ENCODE measurements at regions not wholly inside any gene's neighbourhood (a gene's known extent, or its start where the extent isn't known, plus 50 kb on each side); places are given as distances from the start of the nearest gene placed in this dataset.

DNA sequence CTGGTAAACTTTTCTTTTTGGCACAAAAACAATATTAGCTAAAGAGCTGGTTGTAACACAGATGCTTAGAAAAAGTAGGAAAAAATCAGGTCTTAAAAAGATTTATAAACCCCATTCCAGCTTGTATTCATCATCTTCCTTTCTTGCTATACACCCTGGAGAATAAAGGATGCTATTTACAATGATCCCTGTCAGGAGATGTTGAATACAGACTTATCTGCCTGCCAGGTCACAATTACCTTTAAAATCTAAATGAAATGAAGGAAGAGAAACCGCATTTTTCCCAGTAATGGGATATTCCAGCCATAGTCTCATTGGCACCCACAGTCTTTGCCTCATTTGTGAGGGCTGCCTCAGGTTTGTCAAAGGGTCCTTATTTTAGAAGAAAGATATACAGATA, 394.1 kb upstream of the WWC1 start:
- H3K9me3 ChIP-seq (ENCODE audit: control insufficient read depth, insufficient read depth, low read length), result no peaks in the 10 kb centered on the region
- TF ChIP-seq CTCF (IDR thresholded peaks at IDR 0.05), result no peak
- Mint-ChIP-seq H3K9me3 (peaks cover 0 to 15% of the 10 kb centered on the region in 2 donors), H3K27me3 (ENCODE audit: low read depth in 2 of 2) (no peaks in the 10 kb centered on the region), H3K36me3 (no peaks in the 10 kb centered on the region), H3K4me1 (no peaks in the 10 kb centered on the region), H3K4me3 (no peak overlapping the region), H3K27ac (no peak overlapping the region)
- no peaks in the 10 kb centered on the region for H3K27me3 ChIP-seq (ENCODE audit: control insufficient read depth, insufficient read depth, low read length)
- intact Hi-C loops (cut with micrococcal nuclease), result no loop called here
- H3K27ac ChIP-seq (ENCODE audit: low read length), result no peak overlapping the region
- DNase-seq (no peak), ATAC-seq (no peak)
- no peaks in the 10 kb centered on the region for H3K36me3 ChIP-seq (ENCODE audit: control insufficient read depth, insufficient read depth, low read length)
- H3K4me1 ChIP-seq (ENCODE audit: control insufficient read depth, insufficient read depth, low read length), result no peaks in the 10 kb centered on the region
- WGBS (ENCODE audit: insufficient coverage), result 88% methylated on average over 1 of the region's 1 CpG
- no peak overlapping the region for H3K4me3 ChIP-seq (ENCODE audit: low read length)

GRCh38 chr5:167898361-167899042, 392.9 kb upstream of the WWC1 start:
- no peak overlapping the region for H3K4me3 ChIP-seq (ENCODE audit: low read length)
- no peaks in the 10 kb centered on the region for H3K4me1 ChIP-seq (ENCODE audit: control insufficient read depth, insufficient read depth, low read length)
- Mint-ChIP-seq H3K27ac (no peak overlapping the region), H3K27me3 (ENCODE audit: low read depth in 2 of 2) (no peaks in the 10 kb centered on the region), H3K4me3 (no peak overlapping the region), H3K36me3 (no peaks in the 10 kb centered on the region), H3K9me3 (peaks cover 0 to 15% of the 10 kb centered on the region in 2 donors), H3K4me1 (no peaks in the 10 kb centered on the region)
- no peaks in the 10 kb centered on the region for H3K36me3 ChIP-seq (ENCODE audit: control insufficient read depth, insufficient read depth, low read length)
- TF ChIP-seq CTCF (IDR thresholded peaks at IDR 0.05), result no peak
- no peak overlapping the region for H3K27ac ChIP-seq (ENCODE audit: low read length)
- DNase-seq (no peak), ATAC-seq (no peak)
- intact Hi-C loops (cut with micrococcal nuclease), result no loop called here
- 74% methylated on average over 6 of the region's 6 CpGs for WGBS (ENCODE audit: insufficient coverage)
- H3K9me3 ChIP-seq (ENCODE audit: control insufficient read depth, insufficient read depth, low read length), result no peaks in the 10 kb centered on the region
- H3K27me3 ChIP-seq (ENCODE audit: control insufficient read depth, insufficient read depth, low read length), result no peaks in the 10 kb centered on the region

DNA sequence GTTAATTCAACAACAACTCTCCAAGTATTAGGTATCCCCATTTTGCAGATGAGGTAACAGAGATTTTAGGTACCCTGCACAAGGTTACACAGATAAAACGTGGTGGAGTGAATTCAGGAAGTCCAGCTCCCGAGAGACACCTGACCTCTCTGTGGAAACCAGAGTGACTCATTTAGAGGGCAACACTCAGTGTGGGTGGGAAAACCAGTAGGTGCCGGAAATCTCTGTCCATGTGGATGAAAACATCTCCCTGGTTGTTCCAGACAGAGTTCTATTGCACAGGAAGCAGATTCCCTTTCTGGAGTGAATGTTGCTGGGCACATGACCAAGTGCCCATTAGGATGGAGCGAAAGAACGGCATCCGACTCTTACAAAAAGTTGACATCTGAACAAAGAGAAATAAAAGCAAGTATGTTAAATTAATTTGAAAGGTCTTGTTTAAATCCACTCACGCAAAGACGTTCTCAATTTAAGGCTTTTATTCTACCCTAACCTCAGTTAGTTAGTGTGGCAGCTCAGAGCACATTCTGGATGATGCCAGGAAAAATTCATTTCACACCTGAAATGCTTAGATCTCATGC, 391.9 kb upstream of the WWC1 start:
- intact Hi-C loops (cut with micrococcal nuclease), result no loop called here
- Mint-ChIP-seq H3K9me3 (peaks cover 0 to 13% of the 10 kb centered on the region in 2 donors), H3K4me1 (no peaks in the 10 kb centered on the region), H3K27me3 (ENCODE audit: low read depth in 2 of 2) (no peaks in the 10 kb centered on the region), H3K36me3 (no peaks in the 10 kb centered on the region), H3K27ac (no peak overlapping the region), H3K4me3 (no peak overlapping the region)
- Histone ChIP-seq H3K4me3 (ENCODE audit: low read length) (no peak overlapping the region), H3K27me3 (ENCODE audit: control insufficient read depth, insufficient read depth, low read length) (no peaks in the 10 kb centered on the region), H3K27ac (ENCODE audit: low read length) (no peak overlapping the region), H3K4me1 (ENCODE audit: control insufficient read depth, insufficient read depth, low read length) (no peaks in the 10 kb centered on the region), H3K36me3 (ENCODE audit: control insufficient read depth, insufficient read depth, low read length) (no peaks in the 10 kb centered on the region), H3K9me3 (ENCODE audit: control insufficient read depth, insufficient read depth, low read length) (no peaks in the 10 kb centered on the region)
- no peak for DNase-seq
- no peak for TF ChIP-seq CTCF (IDR thresholded peaks at IDR 0.05)
- 81% methylated on average over 8 of the region's 8 CpGs for WGBS (ENCODE audit: insufficient coverage)
- ATAC-seq, result no peak

Data from natural killer cell (primary cell).